GM12892 (cell line): ENCODE measurements at regions not wholly inside any gene's neighbourhood (a gene's known extent, or its start where the extent isn't known, plus 50 kb on each side); places are given as distances from the start of the nearest gene placed in this dataset.

ENCODE experiments used
- POLR2A ChIP-seq: IDR thresholded peaks from 2 replicates; pipeline ENCODE4 v1.6.1; 2011; ENCODE audit warnings: low read depth, low read length, control low read depth
- POLR2AphosphoS5 ChIP-seq: IDR thresholded peaks from 2 replicates; pipeline ENCODE4 v1.6.1; 2011; ENCODE audit warnings: low read depth, low read length, control low read depth

DNA sequence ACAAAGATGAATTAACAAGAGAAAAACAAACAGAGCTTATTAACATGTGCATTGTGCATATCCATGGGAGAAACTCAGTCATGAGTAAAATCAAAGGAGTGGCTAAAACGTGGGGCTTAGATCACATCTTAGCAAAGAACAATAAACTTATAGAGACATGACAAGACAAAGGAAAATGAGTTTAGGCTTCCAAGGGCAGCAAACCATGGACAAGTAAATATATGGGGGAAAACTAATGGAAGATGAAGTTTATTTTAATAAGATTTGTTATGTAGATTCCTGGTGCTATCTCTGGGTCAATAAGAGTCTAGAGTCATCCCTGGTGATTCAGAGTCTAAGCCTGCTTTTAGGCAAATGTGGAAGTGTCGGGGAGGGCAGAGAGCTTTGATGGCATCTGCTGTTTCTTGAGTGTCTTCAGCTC, 87.2 kb upstream of the PLPP4 start:
- no peak for TF ChIP-seq POLR2A
- TF ChIP-seq POLR2AphosphoS5 = no peak
